HG02571 (cell line): ENCODE measurements at regions not wholly inside any gene's neighbourhood (a gene's known extent, or its start where the extent isn't known, plus 50 kb on each side); places are given as distances from the start of the nearest gene placed in this dataset.
"Not testable (repeated sequence)": the region's sequence is repeated elsewhere in the genome, so short reads cannot be mapped to it uniquely, and the experiment has no call there.

Experiments
- ATAC-seq: cut with Tn5 transposase; IDR thresholded peaks from one replicate; pipeline ENCODE4 v1.9.1; 2021; ENCODE audit warnings: mild to moderate bottlenecking, moderate library complexity; ENCODE audit not compliant: unreplicated experiment

DNA sequence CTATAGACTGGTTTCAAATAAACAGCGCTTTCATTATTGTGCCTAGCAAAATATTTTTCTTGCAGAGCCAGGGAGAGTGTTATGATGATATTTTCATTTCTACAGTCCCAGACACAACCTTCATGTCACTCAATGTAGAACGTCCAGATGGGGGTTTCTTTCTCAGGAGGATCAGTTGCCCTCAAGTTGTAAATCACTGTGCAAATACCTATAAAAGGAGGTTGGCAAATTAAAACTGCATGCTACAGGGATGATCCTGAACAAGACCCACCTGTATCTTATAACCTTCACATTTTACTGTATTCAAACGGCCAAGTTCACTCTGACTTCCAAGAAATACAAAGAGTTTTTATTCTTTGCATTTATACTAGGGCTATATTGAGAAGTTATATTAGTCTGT, 486.0 kb downstream of the EDEM1 start:
- ATAC-seq: no peak

DNA sequence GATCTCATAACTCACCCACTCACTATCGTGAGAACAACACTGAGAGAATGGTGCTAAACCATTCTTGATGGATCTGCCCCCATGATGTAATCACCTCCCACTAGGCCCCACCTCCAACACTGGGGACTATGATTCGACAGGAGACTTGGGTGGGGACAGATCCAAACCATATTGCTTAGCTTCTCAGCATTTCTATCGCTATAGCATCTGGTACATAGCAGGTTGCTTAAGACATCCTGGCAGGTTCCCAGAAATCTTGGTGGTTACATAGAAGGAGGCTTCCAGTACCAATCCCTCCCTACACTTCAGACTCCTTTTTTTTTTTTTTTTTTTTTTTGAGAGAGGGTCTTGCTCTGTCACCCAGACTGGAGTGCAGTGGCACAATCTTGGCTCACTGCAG, 487.8 kb downstream of the EDEM1 start:
- ATAC-seq: no peak

DNA sequence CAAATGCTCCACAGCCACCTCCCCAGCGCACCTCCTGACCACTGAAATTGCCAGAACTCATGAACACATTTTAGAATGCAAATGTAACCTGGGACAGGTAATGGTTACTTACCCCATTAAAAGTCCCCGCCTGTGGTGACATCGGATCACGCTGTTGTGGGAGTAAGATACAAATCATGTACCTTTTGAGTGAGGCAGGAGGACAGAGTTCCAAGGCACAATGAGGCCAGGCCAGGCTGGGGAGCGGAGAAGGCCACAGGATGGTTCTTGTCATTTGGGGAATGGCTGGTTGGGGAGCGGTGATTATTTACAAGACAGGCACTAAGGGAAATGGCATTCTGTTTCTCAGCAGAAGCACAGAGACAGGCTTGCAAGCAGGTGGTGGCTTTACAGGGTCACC, 490.0 kb downstream of the EDEM1 start:
- ATAC-seq: no peak

DNA sequence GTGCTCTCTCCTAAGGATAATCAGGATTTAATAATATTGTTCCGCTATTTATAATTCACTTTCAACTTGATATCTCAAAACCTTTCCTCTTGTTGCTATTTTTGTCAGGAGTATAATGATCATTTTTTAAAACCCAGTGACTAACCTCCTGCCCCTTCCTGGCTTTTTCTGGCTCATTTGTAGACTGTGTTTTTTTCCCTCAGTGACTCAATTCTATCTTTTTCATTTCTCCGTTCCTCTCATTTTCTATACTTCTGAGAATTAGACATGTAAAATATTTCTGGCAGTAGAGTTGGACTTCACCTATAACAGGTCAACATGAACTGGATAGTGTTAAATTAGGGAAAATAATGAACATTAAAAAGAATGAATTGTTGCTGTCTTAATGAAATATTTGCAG, 490.7 kb downstream of the EDEM1 start:
- no peak for ATAC-seq

DNA sequence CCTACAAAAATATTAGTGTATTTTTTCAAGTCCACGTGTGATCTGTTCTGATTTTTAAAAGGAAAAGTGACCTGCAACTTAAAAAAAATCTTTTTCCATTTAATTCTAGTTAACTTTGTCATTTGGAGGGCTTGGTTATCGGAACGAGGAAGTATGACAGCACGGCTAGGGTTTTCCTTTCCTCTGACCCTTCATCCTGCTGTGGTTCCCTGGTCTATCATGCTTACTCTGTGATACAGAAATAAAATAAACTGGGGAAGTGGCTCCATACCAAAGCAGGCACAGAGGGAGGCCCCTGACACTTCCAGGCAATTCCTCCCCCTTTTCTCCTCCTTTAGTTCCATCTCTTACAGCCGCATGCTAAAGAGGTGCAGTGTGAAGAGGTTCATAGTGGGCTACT, 491.3 kb downstream of the EDEM1 start:
- no peak for ATAC-seq

DNA sequence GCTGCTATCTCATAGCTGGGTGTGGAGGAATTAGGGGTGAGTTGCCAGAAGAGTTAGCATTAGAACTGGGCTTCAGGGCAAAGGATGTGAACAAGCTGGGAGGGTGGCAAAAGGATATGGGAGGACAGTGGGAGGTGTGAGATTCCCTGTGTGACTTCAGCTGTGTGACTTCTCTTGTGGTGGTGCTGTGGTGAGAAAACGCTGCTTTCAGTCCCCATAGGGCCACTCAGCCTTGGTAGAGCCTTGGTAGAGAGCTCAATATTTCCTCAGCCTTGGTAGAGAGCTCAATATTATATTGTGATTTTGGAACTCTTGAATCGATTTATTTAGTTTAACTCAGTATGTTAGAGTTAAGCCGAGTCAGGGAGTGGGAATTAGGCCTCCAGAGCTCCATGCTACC, 499.7 kb downstream of the EDEM1 start:
- no peak for ATAC-seq

DNA sequence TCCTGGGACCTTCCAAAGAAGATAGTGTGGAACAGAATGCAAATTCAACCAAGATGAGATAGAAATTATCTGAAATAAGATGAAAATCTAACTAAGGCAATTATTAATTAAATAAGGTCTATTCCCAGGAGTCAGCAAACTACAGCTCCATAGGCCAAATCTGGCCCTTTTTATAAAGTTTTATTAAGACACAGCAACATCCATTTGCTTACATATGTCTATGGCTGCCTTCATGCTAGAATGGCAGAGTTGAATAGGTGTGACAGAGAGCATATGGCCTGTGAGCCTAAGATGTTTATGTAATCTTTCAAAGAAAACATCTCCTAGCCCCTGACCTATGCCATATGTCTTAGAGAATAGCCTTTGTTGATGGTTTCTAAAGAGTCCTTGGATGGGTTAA, 503.0 kb downstream of the EDEM1 start:
- ATAC-seq: no peak

DNA sequence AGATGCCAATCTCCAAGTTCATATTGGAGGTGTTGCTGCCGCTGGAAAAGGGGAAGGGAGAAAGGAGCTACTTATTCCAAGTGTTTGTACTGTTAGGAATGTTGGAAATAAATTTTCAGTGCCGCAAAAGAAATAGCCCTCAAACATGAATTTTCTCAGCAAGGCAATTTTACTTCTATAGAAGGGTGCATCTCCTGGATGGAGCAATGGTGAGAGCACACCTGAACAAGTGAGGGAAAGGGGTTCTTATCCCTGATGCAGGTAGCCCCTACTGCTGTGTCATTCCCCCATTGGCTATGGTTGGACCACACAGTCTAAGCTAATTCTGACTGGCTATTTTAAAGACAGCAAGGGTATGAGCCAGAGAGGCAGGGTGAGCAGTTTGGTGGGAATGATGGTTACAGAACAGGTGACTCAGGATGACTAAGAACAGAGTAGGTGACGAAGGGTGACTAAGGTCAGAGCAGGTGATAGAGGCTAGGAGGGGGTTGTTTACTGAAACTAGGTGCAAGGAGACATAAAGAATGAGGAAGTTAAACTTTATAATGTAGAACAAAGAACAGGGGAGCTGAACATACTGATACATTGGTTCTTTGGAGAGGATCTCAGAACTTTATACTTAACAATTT, 503.5 kb downstream of the EDEM1 start:
- ATAC-seq: no peak

DNA sequence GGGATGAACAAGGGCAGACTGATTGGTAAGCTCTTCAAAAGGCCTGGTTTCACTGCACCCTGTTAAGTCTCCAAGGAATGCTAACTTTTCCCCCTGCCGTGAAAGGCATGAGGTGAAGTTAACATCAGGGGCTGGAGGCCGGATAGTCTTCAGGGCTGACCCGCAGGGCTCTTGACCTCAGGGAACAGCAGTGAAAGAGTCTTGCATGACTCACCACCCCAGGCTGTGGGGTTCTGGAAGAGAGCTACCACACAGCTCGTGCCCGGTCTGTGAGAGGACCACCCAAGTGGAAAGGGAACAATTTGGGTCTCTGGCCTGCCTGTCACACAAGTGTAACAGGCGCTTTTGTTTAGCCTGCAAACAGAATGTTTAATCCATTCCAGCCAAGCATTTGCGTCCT, 504.9 kb downstream of the EDEM1 start:
- no peak for ATAC-seq

DNA sequence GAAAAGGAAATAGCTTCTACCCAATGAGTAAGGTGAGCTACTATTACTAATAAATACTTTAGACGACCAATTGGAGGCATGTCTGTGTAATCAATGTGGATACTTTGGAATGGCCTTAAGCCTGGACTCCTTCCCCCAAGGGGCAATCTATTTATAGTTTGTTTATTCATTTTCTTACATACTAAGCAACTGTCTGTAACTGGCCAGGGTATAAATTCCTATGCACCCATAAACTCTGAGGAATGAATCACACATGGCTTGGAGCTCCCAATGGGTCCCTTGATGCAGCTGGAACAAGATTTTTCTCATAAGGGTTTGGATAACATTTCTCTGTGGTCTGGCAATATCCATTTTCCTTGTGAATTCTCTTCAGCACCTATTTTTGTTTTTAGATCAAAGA, 506.8 kb downstream of the EDEM1 start:
- ATAC-seq: no peak

DNA sequence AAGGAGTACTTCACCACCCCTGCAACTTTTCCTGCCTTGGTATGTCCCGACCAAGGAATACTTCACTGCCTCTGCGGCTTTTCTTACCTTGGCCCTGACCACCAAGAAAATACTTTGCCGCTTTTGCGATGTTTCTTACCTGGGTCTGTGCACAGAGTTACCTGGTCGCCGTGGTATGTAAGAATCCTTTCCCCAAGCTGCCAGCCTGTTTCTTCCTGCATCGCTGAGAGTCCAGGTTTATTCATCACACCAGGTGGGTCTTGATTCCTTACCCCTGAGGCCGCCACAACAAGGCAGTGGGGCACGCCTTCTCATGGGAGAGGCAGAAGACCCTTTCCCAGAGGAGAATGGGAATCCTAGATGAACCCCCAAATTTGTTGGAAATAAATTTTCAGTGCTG, 511.3 kb downstream of the EDEM1 start:
- ATAC-seq: no peak

DNA sequence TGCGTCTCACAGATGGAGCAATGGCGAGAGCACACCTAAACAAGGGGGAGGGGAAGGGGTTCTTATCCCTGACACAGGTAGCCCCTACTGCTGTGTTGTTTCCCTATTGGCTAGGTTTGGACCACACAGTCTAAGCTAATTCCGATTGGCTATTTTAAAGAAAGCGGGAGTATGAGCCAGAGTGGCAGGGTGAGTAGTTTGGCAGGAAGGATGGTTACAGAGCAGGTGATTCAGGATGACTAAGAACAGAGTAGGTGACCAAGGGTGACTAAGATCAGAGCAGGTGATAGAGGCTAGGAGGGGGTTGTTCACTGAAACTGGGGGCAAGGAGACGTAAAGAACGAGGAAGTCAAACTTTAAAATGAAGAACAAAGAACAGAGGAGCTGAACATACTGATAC, 511.8 kb downstream of the EDEM1 start:
- no peak for ATAC-seq

DNA sequence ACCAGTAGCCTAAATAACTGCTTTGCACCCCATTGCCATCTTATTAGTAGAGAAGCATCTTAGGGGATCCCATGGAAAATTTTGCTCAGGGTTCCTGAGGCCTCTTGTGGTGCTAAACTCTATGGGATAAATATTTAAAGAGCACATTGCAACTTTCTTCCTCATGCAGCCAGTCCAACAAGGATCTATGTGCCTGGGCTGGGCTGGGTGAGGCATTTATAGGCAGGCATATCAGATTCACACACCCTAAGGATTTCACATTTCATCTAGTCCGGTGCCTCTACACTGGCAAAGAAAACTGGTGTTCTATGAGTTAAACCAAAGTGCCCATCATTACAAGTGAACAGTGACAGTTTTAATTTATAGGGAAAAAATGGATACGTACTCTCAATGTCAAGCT, 512.3 kb downstream of the EDEM1 start:
- ATAC-seq: no peak

DNA sequence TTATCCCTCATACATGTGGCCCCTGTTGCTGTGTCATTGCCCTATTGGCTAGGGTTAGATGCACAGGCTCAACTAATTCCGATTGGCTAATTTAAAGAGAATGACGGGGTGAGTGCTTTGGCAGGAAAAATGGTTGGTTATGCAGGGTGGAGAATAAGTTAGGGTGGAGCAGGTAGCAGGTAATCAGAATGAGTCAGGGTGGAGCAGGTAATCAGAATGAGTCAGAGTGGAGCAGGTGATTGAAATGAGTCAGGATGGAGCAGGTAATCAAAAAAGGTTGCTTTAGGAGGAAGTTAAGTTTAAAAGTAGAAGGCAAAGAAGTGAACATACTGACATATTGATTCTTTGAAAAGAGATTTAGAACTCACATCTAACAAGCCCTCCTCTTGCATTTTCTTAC, 513.5 kb downstream of the EDEM1 start:
- not testable (repeated sequence) for ATAC-seq

DNA sequence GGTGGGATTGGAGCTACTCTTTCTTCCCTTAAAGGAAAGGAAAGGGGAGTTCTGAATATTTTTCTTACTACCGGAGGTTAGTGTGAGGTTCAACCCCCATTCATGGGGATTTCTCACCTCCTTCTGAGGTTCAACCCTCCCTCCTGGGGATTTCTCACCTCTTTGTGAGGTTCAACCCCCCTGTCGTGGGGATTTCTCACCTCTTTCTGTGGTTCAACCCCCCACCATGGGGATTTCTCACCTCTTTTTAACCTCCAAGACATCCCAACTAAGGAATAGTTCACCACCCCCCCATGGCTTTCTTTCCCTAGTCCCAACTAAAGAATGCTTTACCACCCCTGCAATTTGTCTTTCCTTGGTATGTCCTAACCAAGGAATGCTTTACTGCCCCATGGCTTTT, 520.3 kb downstream of the EDEM1 start:
- no peak for ATAC-seq

DNA sequence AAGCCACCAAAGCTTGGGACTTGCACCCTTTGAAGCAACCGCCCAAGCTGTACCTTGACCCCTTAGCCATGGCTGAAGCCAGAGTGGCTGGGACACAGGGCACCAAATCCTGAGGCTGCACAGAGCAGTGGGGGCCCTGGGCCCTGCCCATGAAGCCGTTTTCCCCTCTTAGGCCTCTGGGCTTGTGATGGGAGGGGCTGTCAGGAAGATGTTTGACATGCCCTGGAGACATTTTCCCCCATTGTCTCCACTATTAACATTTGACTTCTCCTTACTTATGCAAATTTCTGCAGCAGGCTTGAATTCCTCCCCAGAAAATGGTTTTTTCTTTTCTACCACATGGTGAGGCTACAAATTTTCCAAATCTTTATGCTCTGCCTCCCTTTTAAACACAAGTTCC, 522.2 kb downstream of the EDEM1 start:
- ATAC-seq: no peak

DNA sequence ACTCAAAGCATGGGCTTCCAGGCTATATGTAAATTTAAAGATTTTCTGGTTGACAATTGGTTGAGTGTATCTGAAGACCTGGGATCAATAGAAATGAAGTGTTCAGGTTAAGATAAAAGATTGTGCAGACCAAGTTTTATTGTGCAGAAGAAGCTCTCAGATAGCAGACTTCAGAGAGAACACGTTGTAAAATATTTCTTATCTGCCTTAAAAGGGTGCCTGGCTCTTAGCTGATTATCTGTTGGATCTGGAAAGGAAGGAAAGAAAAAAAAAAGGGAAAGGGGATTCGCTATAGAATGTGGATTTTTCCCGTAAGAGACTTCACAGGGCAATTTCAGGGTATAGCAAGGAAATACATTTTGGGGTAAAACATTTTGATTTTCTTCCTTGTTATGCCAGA, 523.2 kb downstream of the EDEM1 start:
- no peak for ATAC-seq

DNA sequence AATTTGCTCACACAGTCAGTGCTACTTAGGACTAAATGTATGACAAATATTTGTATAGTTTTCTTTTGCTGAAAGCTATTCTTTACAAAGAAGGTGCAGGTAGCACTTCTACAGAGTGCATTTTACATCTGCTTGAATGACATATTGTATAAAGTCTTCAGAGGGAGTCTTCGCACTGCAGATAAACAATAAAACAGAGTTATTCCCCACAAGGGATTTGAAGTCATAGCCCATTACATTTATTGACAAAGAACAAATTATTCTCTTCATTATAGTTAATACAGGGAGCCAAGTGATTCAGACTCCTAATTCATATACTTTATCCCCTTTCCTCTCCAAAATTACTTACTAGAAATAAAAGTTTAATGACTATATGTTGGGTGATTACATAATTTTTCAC, 529.7 kb downstream of the EDEM1 start:
- ATAC-seq: no peak

DNA sequence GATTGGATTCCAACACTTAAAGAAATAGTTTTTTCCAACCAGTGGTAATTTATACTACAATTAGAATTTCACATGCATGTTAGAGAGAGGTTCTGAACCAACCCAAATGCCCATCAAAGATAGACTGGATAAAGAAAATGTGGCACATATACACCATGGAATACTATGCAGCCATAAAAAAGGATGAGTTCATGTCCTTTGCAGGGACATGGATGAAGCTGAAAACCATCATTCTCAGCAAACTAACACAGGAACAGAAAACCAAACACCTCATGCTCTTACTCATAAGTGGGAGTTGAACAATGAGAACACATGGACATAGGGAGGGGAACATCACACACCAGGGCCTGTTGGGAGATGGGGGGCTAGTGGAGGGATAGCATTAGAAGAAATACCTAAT, 532.2 kb downstream of the EDEM1 start:
- ATAC-seq: not testable (repeated sequence)

DNA sequence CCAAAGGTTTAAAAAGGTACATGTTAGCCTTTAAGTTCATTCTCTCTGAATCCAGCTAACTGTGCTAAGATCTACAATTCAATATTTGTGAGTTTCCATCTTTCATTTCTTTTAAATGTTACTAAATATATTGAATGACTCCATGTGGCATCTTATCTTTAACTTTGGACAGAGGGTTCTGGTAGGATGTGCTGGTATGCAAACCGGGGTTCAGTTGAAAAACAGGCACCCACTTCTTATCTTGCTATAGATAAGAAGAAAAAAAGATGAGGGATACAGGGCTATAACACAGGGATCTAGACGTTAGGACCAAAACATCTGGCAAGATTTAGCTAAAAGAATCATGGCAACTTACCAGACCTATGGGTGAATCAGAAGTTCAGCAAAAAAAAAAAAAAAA, 538.3 kb downstream of the EDEM1 start:
- no peak for ATAC-seq

DNA sequence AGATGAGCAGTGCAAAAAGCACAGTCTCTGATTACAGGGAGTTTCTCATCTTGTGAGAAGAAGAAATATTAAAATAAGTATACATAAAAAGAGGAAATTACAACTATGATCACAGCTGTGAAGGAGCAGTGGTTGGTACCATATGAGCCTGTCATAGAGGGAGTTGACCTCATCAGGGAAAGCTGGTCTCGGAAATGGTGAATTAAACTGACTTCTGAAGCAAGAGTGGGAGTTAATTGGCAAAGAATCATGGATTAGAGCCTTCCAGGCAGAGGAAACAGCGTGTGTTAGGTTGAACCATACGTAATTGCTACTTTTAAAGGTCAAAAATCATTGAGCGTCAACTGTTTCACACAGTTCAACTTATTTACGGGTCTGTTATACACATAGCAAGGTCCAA, 539.1 kb downstream of the EDEM1 start:
- no peak for ATAC-seq

DNA sequence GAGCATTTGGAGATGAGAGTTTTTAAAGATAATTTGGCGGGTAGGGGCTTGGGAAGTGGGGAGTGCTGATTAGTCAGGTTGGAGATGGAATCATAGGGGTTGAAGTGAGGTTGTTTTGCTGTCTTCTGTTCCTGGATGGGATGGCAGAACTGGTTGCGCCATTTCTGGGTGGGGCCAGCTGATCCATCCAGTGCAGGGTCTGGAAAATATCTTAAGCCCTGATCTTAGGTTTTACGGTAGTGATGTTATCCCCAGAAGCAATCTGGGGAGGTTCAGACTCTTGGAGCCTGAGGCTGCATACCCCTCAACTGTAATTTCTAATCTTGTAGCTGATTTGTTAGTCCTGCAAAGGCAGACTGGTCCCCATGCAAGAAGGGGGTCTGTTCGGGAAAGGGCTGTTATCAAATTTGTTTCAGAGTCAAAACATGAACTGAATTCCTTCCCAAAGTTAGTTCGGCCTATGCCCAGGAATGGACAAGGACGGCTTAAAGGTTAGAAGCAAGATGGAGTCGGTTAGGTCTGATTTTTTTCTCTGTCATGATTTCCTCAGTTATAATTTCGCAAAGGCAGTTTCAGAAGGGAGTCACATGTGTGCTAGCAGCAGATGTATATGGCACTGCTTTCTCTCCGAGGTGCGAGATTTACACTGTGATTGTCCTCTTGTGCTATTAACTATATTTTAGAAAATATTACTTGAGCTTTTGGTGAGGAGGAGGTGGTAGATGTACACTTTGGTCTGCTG, 540.4 kb downstream of the EDEM1 start:
- ATAC-seq: no peak

DNA sequence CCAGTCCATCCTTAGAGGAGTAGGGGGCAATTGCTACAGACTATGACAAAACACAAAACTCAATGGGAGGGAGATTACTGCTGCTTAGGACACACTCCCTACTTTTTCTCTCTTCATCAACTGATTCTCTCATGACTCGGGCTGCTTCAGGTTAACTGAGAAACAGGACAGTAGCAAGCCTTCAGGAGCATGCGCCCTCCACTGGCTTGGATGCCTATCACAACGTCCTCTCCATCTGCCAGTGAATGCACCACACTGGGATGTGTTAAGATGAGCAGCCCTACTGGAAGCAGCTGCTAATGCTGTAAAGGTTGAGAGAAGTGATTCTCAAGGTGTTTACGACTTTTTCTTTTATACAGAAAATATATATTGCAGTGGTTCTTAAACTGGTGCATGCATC, 542.3 kb downstream of the EDEM1 start:
- no peak for ATAC-seq
